ENCODE measurements at regions not wholly inside any gene's neighbourhood (a gene's known extent, or its start where the extent isn't known, plus 50 kb on each side); places are given as distances from the start of the nearest gene placed in this dataset.
"Not testable (repeated sequence)": the region's sequence is repeated elsewhere in the genome, so short reads cannot be mapped to it uniquely, and the experiment has no call there.

DNA sequence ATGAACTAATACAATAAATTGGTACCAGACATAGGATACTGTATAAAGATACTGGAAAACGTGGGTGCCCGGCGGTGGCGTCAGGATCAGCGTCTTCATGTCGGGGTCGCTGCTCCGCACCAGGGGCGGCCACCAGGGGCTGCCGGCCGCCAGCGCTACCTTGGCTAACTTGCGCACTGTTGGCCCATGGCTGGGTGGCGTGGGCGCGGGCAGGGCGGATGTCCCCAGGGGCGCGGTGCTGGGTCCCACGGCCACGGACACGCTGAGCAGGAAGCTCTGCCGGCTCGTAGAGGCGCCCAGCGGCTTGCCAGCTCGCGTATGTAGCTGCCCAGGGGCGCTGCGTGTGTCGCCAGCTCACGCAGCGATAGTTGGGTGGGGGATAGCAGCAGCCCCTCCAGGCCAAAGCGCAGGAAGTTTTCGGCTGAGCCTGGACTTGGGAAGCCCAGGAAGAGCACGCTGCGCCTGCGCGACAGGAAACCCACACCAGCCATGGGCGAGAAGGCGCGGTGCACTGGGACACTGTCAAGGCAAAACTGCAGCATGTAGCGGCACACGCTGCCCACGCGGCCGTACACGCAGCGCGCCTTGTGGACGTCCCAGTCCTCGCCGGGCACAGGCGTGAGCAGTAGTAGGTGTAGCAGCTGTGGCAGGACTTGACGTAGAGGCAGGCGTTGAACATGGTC, 299.9 kb downstream of the CCDC74A start:
- peaks cover 7% of the 10 kb centered on the region for H3K9me3 Mint-ChIP-seq (ENCODE audit: unreplicated experiment)
- TF ChIP-seq, protein P1, sequence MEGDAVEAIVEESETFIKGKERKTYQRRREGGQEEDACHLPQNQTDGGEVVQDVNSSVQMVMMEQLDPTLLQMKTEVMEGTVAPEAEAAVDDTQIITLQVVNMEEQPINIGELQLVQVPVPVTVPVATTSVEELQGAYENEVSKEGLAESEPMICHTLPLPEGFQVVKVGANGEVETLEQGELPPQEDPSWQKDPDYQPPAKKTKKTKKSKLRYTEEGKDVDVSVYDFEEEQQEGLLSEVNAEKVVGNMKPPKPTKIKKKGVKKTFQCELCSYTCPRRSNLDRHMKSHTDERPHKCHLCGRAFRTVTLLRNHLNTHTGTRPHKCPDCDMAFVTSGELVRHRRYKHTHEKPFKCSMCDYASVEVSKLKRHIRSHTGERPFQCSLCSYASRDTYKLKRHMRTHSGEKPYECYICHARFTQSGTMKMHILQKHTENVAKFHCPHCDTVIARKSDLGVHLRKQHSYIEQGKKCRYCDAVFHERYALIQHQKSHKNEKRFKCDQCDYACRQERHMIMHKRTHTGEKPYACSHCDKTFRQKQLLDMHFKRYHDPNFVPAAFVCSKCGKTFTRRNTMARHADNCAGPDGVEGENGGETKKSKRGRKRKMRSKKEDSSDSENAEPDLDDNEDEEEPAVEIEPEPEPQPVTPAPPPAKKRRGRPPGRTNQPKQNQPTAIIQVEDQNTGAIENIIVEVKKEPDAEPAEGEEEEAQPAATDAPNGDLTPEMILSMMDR (IDR thresholded peaks at IDR 0.05; ENCODE audit: unreplicated experiment) = no peak
- peaks cover 3% of the 10 kb centered on the region for H3K27me3 Mint-ChIP-seq (ENCODE audit: unreplicated experiment)
- peaks cover 4% of the 10 kb centered on the region for H3K36me3 Mint-ChIP-seq (ENCODE audit: low read depth, unreplicated experiment)
- H3K27ac Mint-ChIP-seq (ENCODE audit: unreplicated experiment) = no peak overlapping the region
- no peaks in the 10 kb centered on the region for H3K4me1 Mint-ChIP-seq (ENCODE audit: unreplicated experiment)
- H3K4me3 Mint-ChIP-seq (ENCODE audit: unreplicated experiment) = no peak overlapping the region
- no peak for DNase-seq (ENCODE audit: low spot score)

DNA sequence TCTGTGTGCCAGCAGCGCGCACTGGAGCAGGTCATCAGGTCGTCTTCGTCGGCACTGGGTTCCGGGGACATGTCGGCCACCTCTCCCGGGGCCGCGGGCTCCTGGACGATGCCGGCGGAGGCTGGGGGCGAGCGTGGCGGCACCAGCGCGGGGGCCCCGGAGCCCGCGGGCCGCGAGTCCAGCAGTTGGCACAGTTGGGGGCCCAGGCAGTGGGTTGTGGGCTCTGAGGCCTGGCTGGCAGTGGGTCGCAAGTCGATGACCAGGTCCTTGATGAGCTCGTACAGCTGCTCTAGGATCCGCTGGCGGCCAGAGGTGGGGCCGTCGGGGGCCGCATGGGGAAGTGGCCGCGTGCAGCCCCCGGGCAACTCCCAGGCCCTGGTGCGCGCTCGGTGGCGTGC, 300.5 kb downstream of the CCDC74A start:
- peaks cover 4% of the 10 kb centered on the region for H3K36me3 Mint-ChIP-seq (ENCODE audit: low read depth, unreplicated experiment)
- TF ChIP-seq, protein P1 (IDR thresholded peaks at IDR 0.05; ENCODE audit: unreplicated experiment) = no peak
- H3K9me3 Mint-ChIP-seq (ENCODE audit: unreplicated experiment) = peaks cover 7% of the 10 kb centered on the region
- H3K27me3 Mint-ChIP-seq (ENCODE audit: unreplicated experiment) = peaks cover 3% of the 10 kb centered on the region
- no peak overlapping the region for H3K27ac Mint-ChIP-seq (ENCODE audit: unreplicated experiment)
- no peak overlapping the region for H3K4me3 Mint-ChIP-seq (ENCODE audit: unreplicated experiment)
- no peaks in the 10 kb centered on the region for H3K4me1 Mint-ChIP-seq (ENCODE audit: unreplicated experiment)
- DNase-seq (ENCODE audit: low spot score) = no peak

DNA sequence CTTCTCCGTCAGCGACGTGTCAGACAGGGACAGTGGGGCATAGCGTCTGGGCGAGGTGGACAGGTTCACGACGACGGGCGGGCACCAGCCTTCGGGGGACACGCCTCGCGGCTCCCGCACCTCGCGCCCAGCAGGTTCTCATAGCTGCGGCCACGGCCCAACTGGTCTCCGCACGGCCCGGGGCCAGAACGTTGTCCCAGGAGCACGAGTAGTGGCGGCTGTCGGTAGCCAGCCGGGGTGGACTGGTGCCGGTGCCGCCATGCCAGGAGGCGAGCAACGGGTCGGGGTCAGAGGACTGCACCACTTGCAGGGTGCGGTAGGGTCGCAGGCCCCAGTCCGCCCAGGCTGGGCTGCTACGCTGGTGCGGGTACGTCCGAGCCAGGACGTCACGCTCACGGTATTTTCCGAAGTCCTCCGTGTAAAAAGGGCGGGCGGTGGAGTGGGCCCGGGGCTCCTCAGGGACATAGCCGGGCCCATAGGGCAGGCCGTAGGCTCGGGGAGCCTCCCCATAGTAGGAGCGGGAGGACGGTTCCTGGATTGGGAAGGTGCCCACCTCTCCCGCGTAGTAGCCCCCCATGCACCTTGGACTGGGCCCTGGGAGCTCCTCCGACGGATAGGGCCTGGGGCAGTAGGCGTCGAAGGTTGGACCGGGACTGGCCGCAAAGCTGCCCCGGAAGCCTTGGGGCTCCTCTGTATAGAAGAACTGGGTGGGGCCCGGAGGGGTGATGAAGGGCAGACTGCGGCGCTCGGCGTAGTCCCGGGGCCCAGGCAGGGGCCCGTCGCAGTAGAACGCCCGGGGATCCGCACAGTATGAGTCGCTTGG, 301.2 kb downstream of the CCDC74A start:
- H3K36me3 Mint-ChIP-seq (ENCODE audit: low read depth, unreplicated experiment); H3K4me1 Mint-ChIP-seq (ENCODE audit: unreplicated experiment); H3K27me3 Mint-ChIP-seq (ENCODE audit: unreplicated experiment); DNase-seq (ENCODE audit: low spot score); H3K9me3 Mint-ChIP-seq (ENCODE audit: unreplicated experiment); H3K27ac Mint-ChIP-seq (ENCODE audit: unreplicated experiment); H3K4me3 Mint-ChIP-seq (ENCODE audit: unreplicated experiment): not testable (repeated sequence)

DNA sequence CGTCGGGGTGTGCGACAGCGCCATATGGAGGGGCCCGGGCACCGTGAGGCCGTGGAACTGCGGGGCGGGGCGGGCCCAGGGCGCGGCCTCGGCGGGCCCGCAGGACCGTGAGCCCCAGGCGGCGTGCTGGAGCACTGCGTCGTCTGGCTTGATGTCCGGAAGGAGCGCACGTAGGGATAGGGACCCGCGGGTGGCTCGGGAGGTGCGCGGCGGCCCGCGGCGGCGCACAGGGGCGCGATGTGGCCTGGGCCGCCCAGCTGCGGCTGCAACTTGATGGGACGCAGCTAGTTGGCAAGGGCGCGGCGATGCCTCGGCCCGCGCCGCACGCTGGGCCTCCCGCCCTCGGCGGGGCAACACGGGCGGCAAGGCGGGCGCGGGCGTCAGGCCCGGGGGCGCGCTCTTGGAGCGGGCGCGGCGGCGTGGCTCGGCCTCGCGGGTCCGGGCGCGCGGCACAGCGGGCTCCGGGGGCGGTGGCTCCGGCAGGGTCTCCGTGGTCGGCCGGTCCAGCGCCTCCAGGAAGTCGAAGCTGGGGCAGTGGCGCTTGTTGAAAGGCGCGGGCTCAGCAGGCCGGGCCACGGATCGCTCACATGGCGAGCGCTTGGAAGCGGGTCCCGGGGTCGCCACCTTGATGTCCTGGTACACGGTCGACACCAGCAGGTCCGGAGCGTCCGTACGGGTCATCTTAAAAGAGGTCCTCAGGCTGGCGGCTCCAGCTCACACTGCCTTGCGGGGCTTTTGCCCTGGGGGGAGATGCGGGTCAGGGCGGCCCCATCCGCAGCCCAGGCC, 302.0 kb downstream of the CCDC74A start:
- DNase-seq (ENCODE audit: low spot score); H3K27me3 Mint-ChIP-seq (ENCODE audit: unreplicated experiment); H3K4me1 Mint-ChIP-seq (ENCODE audit: unreplicated experiment); H3K36me3 Mint-ChIP-seq (ENCODE audit: low read depth, unreplicated experiment); H3K9me3 Mint-ChIP-seq (ENCODE audit: unreplicated experiment); H3K27ac Mint-ChIP-seq (ENCODE audit: unreplicated experiment); H3K4me3 Mint-ChIP-seq (ENCODE audit: unreplicated experiment): not testable (repeated sequence)

DNA sequence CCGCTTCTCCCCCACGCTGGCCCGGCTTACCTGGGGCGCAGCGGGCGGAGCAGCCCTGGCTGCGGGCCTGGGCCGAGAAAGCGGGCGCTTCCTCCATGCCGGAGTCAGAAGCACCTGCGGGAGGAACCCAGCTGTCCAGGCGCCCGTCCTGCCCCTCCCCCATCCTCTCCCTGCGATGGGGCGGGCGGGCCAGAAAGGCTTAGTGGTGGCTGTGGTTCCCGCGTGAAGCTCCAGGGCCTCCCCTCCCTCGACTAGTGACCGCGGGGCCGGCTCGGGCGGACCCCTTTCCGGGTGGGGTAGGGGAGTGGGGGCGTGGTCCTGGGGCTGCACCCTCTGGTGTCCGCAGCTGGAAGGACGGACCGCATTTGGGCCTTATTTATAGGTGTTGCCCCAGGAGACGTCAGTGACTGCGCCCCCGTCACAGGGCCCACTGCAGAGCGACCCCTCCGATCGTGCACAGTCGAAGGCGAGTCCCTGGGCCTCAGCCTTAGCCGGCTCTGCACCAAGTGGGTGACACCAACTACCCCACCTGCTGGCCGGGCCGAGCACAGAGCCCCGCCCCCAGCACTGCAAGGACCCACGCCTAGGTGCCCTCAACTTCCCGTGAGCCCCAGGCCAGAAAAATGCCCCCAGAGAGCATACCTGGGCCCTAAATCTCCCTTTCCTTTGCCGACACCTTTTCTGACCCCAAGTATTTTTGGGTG, 302.7 kb downstream of the CCDC74A start:
- not testable (repeated sequence) for H3K4me1 Mint-ChIP-seq (ENCODE audit: unreplicated experiment); H3K27ac Mint-ChIP-seq (ENCODE audit: unreplicated experiment); H3K4me3 Mint-ChIP-seq (ENCODE audit: unreplicated experiment); H3K36me3 Mint-ChIP-seq (ENCODE audit: low read depth, unreplicated experiment); DNase-seq (ENCODE audit: low spot score); H3K9me3 Mint-ChIP-seq (ENCODE audit: unreplicated experiment); H3K27me3 Mint-ChIP-seq (ENCODE audit: unreplicated experiment)

DNA sequence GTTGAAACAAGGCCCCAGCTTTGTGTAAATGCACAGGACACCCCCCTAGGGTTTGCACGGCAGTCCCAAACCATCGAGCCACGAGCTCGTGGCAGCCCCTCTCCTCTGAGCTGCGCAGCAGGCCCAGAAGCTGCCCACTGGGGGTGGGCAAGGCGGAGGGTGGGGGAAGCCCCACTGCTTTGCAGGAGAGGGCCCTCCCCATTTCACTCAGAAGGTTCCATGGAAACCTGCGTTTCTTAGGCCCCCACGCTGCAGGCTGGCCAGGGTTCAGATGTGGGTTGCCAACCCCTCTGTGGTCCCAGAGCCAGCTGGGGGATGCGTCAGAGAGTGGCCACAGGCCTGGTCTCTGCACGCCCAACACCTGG, 303.2 kb downstream of the CCDC74A start:
- not testable (repeated sequence) for DNase-seq (ENCODE audit: low spot score); H3K4me3 Mint-ChIP-seq (ENCODE audit: unreplicated experiment); H3K27ac Mint-ChIP-seq (ENCODE audit: unreplicated experiment); H3K27me3 Mint-ChIP-seq (ENCODE audit: unreplicated experiment); H3K9me3 Mint-ChIP-seq (ENCODE audit: unreplicated experiment); H3K36me3 Mint-ChIP-seq (ENCODE audit: low read depth, unreplicated experiment); H3K4me1 Mint-ChIP-seq (ENCODE audit: unreplicated experiment)
